ENCODE measurements at regions not wholly inside any gene's neighbourhood (a gene's known extent, or its start where the extent isn't known, plus 50 kb on each side); places are given as distances from the start of the nearest gene placed in this dataset.

GRCh38 chr3:150132101-150132749 is 161.5 kb upstream of the PFN2 start:
- TF ChIP-seq CTCF (conservative IDR thresholded peaks at IDR 0.05) = no peak
- no peak for TF ChIP-seq ZFX (IDR thresholded peaks at IDR 0.05)

Measured in C4-2B (cell line).